A549 (cell line): ENCODE measurements at regions not wholly inside any gene's neighbourhood (a gene's known extent, or its start where the extent isn't known, plus 50 kb on each side); places are given as distances from the start of the nearest gene placed in this dataset.

ENCODE experiments used
- ATAC-seq, 2 experiments: fragments of 200-7000 bp in 1 of 2; fragments of >200 bp in 1 of 2; cut with Nextera tagmentation in 1 of 2; cut with Tn5 transposase in 1 of 2; 3 replicates each; pipeline versions ENCODE4 v1.8.0 to v1.9.1; 2018 to 2020; ENCODE audit warnings: mild to moderate bottlenecking in 1 of 2, moderate library complexity in 1 of 2
- CTCF ChIA-PET: fragments of 300-600 bp; sonication (Branson Sonifier 250); formaldehyde crosslinking; extraction: SDS; loops from one replicate; lab custom pipeline; 2021; ENCODE audit warnings: antibody characterized with exemption, inconsistent platforms; lab: Yijun Ruan, JAX
- POLR2A ChIA-PET: fragments of 350-600 bp; formaldehyde crosslinking; extraction: SDS; loops from one replicate; lab custom pipeline; 2021; ENCODE audit warnings: antibody characterized with exemption, inconsistent platforms; lab: Yijun Ruan, JAX
- DNase-seq, 2 experiments: peaks; one replicate each; pipeline versions ENCODE4 v3.0.0 to v3.0.0-alpha.2; 2011 to 2016; ENCODE audit warnings: low read depth in 1 of 2, low spot score in 1 of 2
- FAIRE-seq: peaks from 2 replicates; lab custom pipeline; 2011; peaks lifted over from hg19 to GRCh38; lab: Jason Lieb, UNC
- H3K27ac ChIP-seq, 2 experiments: fragments of >200 bp; sonication (Bioruptor Twin); formaldehyde crosslinking; 3 replicates each; pipeline ENCODE4 v1.5.1; 2016 to 2017
- H3K4me1 ChIP-seq: fragments of >200 bp; sonication (Bioruptor Twin); formaldehyde crosslinking; 3 replicates; pipeline ENCODE4 v1.6.1; 2016
- H3K4me2 ChIP-seq: fragments of >200 bp; sonication (Bioruptor Twin); formaldehyde crosslinking; 3 replicates; pipeline ENCODE4 v1.6.1; 2016
- H3K4me3 ChIP-seq: fragments of >200 bp; sonication (Bioruptor Twin); formaldehyde crosslinking; 3 replicates; pipeline ENCODE4 v1.5.1; 2016
- H3K9me3 ChIP-seq: fragments of >200 bp; sonication (Bioruptor Twin); formaldehyde crosslinking; 3 replicates; pipeline ENCODE4 v1.6.1; 2016
- CBX2 ChIP-seq: fragments of 200-600 bp; sonication (generic); IDR thresholded peaks from 2 replicates; pipeline ENCODE4 v1.6.1; 2016; ENCODE audit warnings: low read depth, mild to moderate bottlenecking, borderline replicate concordance
- CHD2 ChIP-seq: fragments of 150-350 bp; IDR thresholded peaks from 2 replicates; pipeline ENCODE4 v1.6.1; 2014; ENCODE audit warnings: low read length; ENCODE audit not compliant: partially characterized antibody
- ESRRA ChIP-seq: fragments of 150-350 bp; IDR thresholded peaks from 2 replicates; pipeline ENCODE4 v1.6.1; 2014; ENCODE audit warnings: mild to moderate bottlenecking, low read length, borderline replicate concordance
- FOSL2 ChIP-seq, 2 experiments: fragments of 450-650 bp in 1 of 2; fragments of >200 bp in 1 of 2; sonication (Bioruptor Twin) in 1 of 2; formaldehyde crosslinking; IDR thresholded peaks; 2 replicates each; pipeline versions ENCODE4 v1.5.0 to v1.6.1; 2016 to 2020; ENCODE audit warnings: mild to moderate bottlenecking in 1 of 2, moderate library complexity in 1 of 2
- FOXS1 ChIP-seq: fragments of 250-450 bp; sonication (Bioruptor Pico); IDR thresholded peaks from 2 replicates; pipeline ENCODE4 v1.5.0; 2020; ENCODE audit warnings: mild to moderate bottlenecking, moderate library complexity
- GATA3 ChIP-seq: IDR thresholded peaks from 2 replicates; pipeline ENCODE4 v1.6.1; 2012; ENCODE audit warnings: borderline replicate concordance
- HEYL ChIP-seq: fragments of 250-450 bp; sonication (Bioruptor Pico); IDR thresholded peaks from 2 replicates; pipeline ENCODE4 v1.8.0; 2021; ENCODE audit warnings: mild to moderate bottlenecking, moderate library complexity
- HOXA7 ChIP-seq: fragments of 250-450 bp; sonication (Bioruptor Pico); IDR thresholded peaks from 2 replicates; pipeline ENCODE4 v1.5.0; 2020; ENCODE audit warnings: mild to moderate bottlenecking, moderate library complexity
- MAFK ChIP-seq: fragments of 450-650 bp; IDR thresholded peaks from 2 replicates; pipeline ENCODE4 v1.6.1; 2014; ENCODE audit not compliant: partially characterized antibody
- NR3C1 ChIP-seq: fragments of >200 bp; sonication (Bioruptor Twin); formaldehyde crosslinking; IDR thresholded peaks from 3 replicates; pipeline ENCODE4 v1.6.1; 2017
- RARB ChIP-seq: fragments of 250-450 bp; sonication (Bioruptor Pico); IDR thresholded peaks from 2 replicates; pipeline ENCODE4 v1.8.0; 2021; ENCODE audit warnings: mild to moderate bottlenecking, moderate library complexity
- RCOR1 ChIP-seq: fragments of 150-350 bp; IDR thresholded peaks from 2 replicates; pipeline ENCODE4 v1.6.1; 2014; ENCODE audit warnings: antibody characterized with exemption, low read length, low read depth
- RFX5 ChIP-seq: fragments of 450-650 bp; IDR thresholded peaks from 2 replicates; pipeline ENCODE4 v1.7.1; 2014; ENCODE audit warnings: antibody characterized with exemption, mild to moderate bottlenecking, moderate library complexity
- SMC3 ChIP-seq: fragments of >200 bp; sonication (Bioruptor Twin); formaldehyde crosslinking; IDR thresholded peaks from 3 replicates; pipeline ENCODE4 v1.6.1; 2018; ENCODE audit warnings: inconsistent platforms
- SREBF2 ChIP-seq: fragments of 450-650 bp; IDR thresholded peaks from 2 replicates; pipeline ENCODE4 v1.6.1; 2014; ENCODE audit warnings: mild to moderate bottlenecking, moderate library complexity
- TP53 ChIP-seq: fragments of 250-450 bp; sonication (Bioruptor Pico); IDR thresholded peaks from 2 replicates; pipeline ENCODE4 v1.5.0; 2021; ENCODE audit warnings: mild to moderate bottlenecking, moderate library complexity
- ZC3H11A ChIP-seq: fragments of 450-650 bp; IDR thresholded peaks from 2 replicates; pipeline ENCODE4 v1.6.1; 2014; ENCODE audit warnings: antibody characterized with exemption, mild to moderate bottlenecking
- WGBS: methylation state at CpG from one replicate; pipeline ENCODE4 v1.1.6; 2017; ENCODE audit errors: missing lambda C conversion rate; 5-methylcytosine and 5-hydroxymethylcytosine counted together
- TF ChIP-seq, protein P1 (sequence below): IDR thresholded peaks from 2 replicates; pipeline ENCODE4 v1.6.1; 2012

DNA sequence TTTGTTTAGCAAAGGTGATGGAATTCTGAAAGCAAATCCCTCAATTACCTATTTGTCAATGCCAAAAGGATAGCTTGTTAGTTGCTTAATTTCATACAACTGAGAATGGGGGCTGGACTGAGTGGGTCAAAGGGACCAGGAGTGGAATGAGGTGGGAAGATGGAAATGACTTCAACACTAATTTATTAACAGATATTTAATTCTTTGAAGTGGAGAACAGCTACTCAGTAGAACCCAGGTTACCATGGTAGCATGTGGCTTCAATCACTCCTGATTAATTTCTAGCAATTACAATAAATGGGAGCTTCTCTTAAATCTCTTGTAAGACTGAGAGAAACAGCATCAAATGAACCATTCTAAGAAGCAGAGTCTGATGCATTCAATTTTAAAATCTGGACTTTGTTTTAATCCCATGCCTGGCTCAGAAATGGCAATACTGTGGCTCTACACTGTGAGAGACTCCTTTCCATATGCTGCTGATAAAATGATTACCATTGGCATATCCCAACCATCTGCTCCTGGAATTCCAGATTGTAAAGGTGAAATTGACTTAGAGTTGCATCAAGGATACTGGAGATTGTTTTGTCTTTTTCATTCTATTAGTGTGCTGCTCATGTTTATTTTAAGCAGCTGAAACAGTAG, 607.8 kb downstream of the SNAPC1 start:
- ATAC-seq: no peak
- TF ChIP-seq TP53 (CRISPR knock-in tag): no peak
- Histone ChIP-seq H3K4me3 (no peak overlapping the region), H3K4me1 (no peaks in the 10 kb centered on the region), H3K4me2 (no peak overlapping the region), H3K27ac (no peak overlapping the region), H3K9me3 (no peaks in the 10 kb centered on the region)
- no peak for FAIRE-seq
- ChIA-PET CTCF (no interaction called here), POLR2A (no interaction called here)
- DNase-seq: no peak

DNA sequence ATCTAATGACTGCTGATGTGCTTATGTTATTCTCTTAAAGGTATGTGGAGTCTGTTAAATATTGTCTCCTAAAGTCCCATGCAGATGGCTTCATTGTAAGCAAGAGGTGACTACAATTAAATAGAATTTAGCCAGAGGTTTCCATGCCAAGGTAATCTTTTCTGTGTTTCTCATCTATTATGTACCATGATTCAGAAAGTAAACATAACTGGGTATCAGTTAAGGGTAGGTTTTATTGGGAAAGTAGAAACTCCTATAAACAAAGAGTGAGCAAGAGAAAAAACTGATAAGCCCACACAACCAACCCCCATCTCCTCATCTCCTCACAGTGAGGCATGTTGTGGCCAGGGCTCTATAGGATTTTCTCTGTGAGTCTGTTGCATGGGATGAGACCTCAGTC, 611.7 kb downstream of the SNAPC1 start:
- ATAC-seq (no peak), FAIRE-seq (no peak), DNase-seq (no peak)
- no peak overlapping the region for H3K4me3 ChIP-seq
- H3K9me3 ChIP-seq: no peaks in the 10 kb centered on the region
- ChIA-PET POLR2A (no interaction called here), CTCF (no interaction called here)
- H3K27ac ChIP-seq: no peak overlapping the region
- no peak overlapping the region for H3K4me2 ChIP-seq
- TF ChIP-seq FOXS1: no peak
- no peak for TF ChIP-seq SMC3
- TF ChIP-seq RARB (CRISPR knock-in tag): no peak
- H3K4me1 ChIP-seq: no peaks in the 10 kb centered on the region

GRCh38 chr14:62378057-62378456, 615.8 kb downstream of the SNAPC1 start:
- no peak for TF ChIP-seq SREBF2
- TF ChIP-seq RFX5: no peak
- TF ChIP-seq ESRRA: no peak
- POLR2A ChIA-PET: no interaction called here
- no peak overlapping the region for H3K27ac ChIP-seq
- FAIRE-seq: no peak
- no peak for ATAC-seq
- no peaks in the 10 kb centered on the region for H3K4me1 ChIP-seq
- H3K4me2 ChIP-seq: no peak overlapping the region
- DNase-seq: no peak
- H3K4me3 ChIP-seq: no peak overlapping the region
- CTCF ChIA-PET: interaction anchor here (0.8 kb wide), 1 partner anchor 13 kb away, joined by 3 read pairs; no protein-coding TSS in a partner anchor
- WGBS: 0% methylated on average over 2 of the region's 2 CpGs
- H3K9me3 ChIP-seq: no peaks in the 10 kb centered on the region

DNA sequence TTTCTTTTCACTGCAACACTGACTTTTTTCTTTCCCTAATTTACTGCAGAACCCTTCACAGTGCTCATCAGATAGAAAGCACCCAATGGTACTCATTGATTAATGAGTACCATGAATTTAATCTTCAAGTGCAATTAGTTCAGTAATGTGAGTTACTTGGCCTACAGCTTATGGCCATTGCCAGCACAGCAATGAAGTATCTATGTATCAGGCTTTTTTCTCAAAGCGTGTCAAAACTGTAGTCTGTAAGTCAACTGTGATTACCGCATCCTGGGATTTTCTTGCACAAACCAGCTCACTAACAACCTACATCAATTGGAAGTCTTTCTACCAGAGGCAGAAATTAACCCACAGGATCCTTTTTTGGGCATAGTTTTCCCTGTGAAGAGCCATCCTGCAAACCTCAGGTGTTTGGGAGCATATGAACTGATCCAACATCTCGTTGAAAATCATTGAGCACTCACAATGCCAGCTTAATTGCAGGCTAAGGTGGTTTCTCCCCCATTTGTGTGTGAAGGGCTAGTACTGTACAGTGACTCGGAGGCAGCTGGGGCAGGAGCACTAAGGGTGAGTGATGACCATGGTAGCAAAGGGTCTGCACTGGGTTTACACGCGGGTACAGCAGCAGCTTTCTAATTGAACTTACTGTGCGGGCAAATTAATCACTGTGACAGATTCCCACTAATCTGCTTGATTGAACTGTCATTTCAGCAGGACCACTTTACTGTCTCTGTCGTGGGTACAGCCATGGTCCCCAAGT, 619.3 kb downstream of the SNAPC1 start:
- ATAC-seq (no peak), DNase-seq (no peak), FAIRE-seq (no peak)
- Histone ChIP-seq H3K4me1 (no peaks in the 10 kb centered on the region), H3K4me3 (no peak overlapping the region), H3K9me3 (no peaks in the 10 kb centered on the region), H3K4me2 (no peak overlapping the region), H3K27ac (no peak overlapping the region)
- ChIA-PET CTCF (no interaction called here), POLR2A (no interaction called here)
- no peak for TF ChIP-seq NR3C1
- TF ChIP-seq, protein P1, sequence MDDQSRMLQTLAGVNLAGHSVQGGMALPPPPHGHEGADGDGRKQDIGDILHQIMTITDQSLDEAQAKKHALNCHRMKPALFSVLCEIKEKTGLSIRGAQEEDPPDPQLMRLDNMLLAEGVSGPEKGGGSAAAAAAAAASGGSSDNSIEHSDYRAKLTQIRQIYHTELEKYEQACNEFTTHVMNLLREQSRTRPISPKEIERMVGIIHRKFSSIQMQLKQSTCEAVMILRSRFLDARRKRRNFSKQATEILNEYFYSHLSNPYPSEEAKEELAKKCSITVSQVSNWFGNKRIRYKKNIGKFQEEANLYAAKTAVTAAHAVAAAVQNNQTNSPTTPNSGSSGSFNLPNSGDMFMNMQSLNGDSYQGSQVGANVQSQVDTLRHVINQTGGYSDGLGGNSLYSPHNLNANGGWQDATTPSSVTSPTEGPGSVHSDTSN: no peak
- no peak for TF ChIP-seq MAFK
- TF ChIP-seq CHD2: no peak
- TF ChIP-seq FOSL2 (IDR thresholded peaks at IDR 0.05): no peak
- no peak for TF ChIP-seq FOSL2 (CRISPR knock-in tag; IDR thresholded peaks at IDR 0.05)
- no peak for TF ChIP-seq GATA3
- TF ChIP-seq HEYL: no peak
- TF ChIP-seq SREBF2: no peak
- no peak for TF ChIP-seq ZC3H11A
- no peak for TF ChIP-seq RCOR1
- TF ChIP-seq SMC3: no peak
- TF ChIP-seq FOXS1: no peak
- no peak for TF ChIP-seq ESRRA
- TF ChIP-seq CBX2: no peak
- no peak for TF ChIP-seq HOXA7
- 21% methylated on average over 8 of the region's 8 CpGs for WGBS
